K562 (cell line): ENCODE measurements at regions not wholly inside any gene's neighbourhood (a gene's known extent, or its start where the extent isn't known, plus 50 kb on each side); places are given as distances from the start of the nearest gene placed in this dataset.

Source experiments
- ATAC-seq: fragments of 200-7000 bp; cut with Tn5 transposase; 3 replicates; pipeline ENCODE4 v1.9.1; 2020; ENCODE audit warnings: moderate library complexity
- BruUV-seq: library from RNA; stranded (reverse); fragments of 400-500 nt; replicated peaks from 2 replicates; lab custom pipeline; 2021; lab: Mats Ljungman, UMichigan
- CTCF ChIA-PET: fragments of 300-600 bp; formaldehyde crosslinking; extraction: SDS; loops from one replicate; lab custom pipeline; 2021; ENCODE audit warnings: low intra/inter-chr PET ratio; lab: Yijun Ruan, JAX
- POLR2A ChIA-PET: fragments of 300-600, 350-650 bp; sonication (Branson Sonifier 250); formaldehyde crosslinking; extraction: SDS; loops from one replicate; lab custom pipeline; 2021; ENCODE audit warnings: antibody characterized with exemption, inconsistent platforms; lab: Yijun Ruan, JAX
- DNase-seq, 4 experiments: peaks; one replicate each; pipeline versions ENCODE4 v3.0.0 to v3.0.0-alpha.2; 2011 to 2018; ENCODE audit warnings: low spot score in 3 of 4, mixed read lengths in 3 of 4; ENCODE audit errors: extremely low read depth in 1 of 4
- FAIRE-seq: peaks from 2 replicates; lab custom pipeline; 2011; peaks lifted over from hg19 to GRCh38; lab: Jason Lieb, UNC
- H2AFZ ChIP-seq: 2 replicates; pipeline ENCODE4 v1.6.0; 2011; ENCODE audit warnings: low read depth, low read length, control low read depth, inconsistent platforms
- H3K27ac ChIP-seq: fragments of 200-600 bp; 3 replicates; pipeline ENCODE4 v1.8.0; 2011; ENCODE audit warnings: low read depth, mild to moderate bottlenecking, control low read depth, inconsistent platforms, low read length, moderate library complexity, mixed read lengths; ENCODE audit errors: extremely low read depth
- H3K27me3 ChIP-seq, 2 experiments: fragments of 300-600 bp in 1 of 2; 2 replicates in 1 of 2; 3 replicates in 1 of 2; pipeline versions ENCODE4 v1.6.0 to v1.8.0; 2011; ENCODE audit warnings: inconsistent platforms in 2 of 2, low read length in 2 of 2, mild to moderate bottlenecking in 1 of 2, mixed read lengths in 1 of 2, moderate library complexity in 1 of 2; ENCODE audit not compliant: control insufficient read depth in 2 of 2, insufficient read depth in 2 of 2
- H3K36me3 ChIP-seq: fragments of 300-600 bp; 3 replicates; pipeline ENCODE4 v1.8.0; 2011; ENCODE audit warnings: mild to moderate bottlenecking, low read length, inconsistent platforms; ENCODE audit not compliant: control insufficient read depth, insufficient read depth
- H3K4me1 ChIP-seq, 2 experiments: fragments of 200-600 bp in 1 of 2; replicated peaks in 1 of 2; 2 replicates in 1 of 2; 3 replicates in 1 of 2; pipeline versions ENCODE4 v1.5.1 to v1.8.0; 2011; ENCODE audit warnings: inconsistent platforms in 2 of 2, low read length in 2 of 2, mild to moderate bottlenecking in 1 of 2, mixed read lengths in 1 of 2, moderate library complexity in 1 of 2; ENCODE audit not compliant: control insufficient read depth in 2 of 2, insufficient read depth in 2 of 2
- H3K4me2 ChIP-seq: 2 replicates; pipeline ENCODE4 v1.6.1; 2011; ENCODE audit warnings: low read length, control low read depth, inconsistent platforms, mixed read lengths; ENCODE audit not compliant: insufficient read depth
- H3K4me3 ChIP-seq: fragments of 200-600 bp; sonication (generic), shearing (Covaris generic); 2 replicates; pipeline ENCODE4 v1.5.1; 2016; ENCODE audit warnings: control low read depth, inconsistent platforms
- H3K79me2 ChIP-seq: fragments of 200-600 bp; 3 replicates; pipeline ENCODE4 v1.8.0; 2011; ENCODE audit warnings: low read length, inconsistent platforms; ENCODE audit not compliant: control insufficient read depth, insufficient read depth
- H3K9ac ChIP-seq, 2 experiments: 2 replicates each; pipeline versions ENCODE4 v1.6.0 to v1.6.1; 2011; ENCODE audit warnings: low read depth in 2 of 2, low read length in 2 of 2, control low read depth in 1 of 2, inconsistent platforms in 1 of 2, mild to moderate bottlenecking in 1 of 2, mixed read lengths in 1 of 2; ENCODE audit not compliant: insufficient read depth in 1 of 2
- H3K9me1 ChIP-seq: one replicate; pipeline ENCODE4 v1.6.0; 2011; ENCODE audit warnings: inconsistent platforms, mild to moderate bottlenecking, low read length, moderate library complexity; ENCODE audit not compliant: control insufficient read depth, insufficient read depth
- H3K9me3 ChIP-seq: replicated peaks from 2 replicates; pipeline ENCODE4 v1.5.1; 2011; ENCODE audit warnings: low read depth, low read length, inconsistent platforms; ENCODE audit not compliant: control insufficient read depth, insufficient read depth
- H4K20me1 ChIP-seq: replicated peaks from 2 replicates; pipeline ENCODE4 v1.6.1; 2011; ENCODE audit warnings: low read length, inconsistent platforms, mixed read lengths; ENCODE audit not compliant: control insufficient read depth, insufficient read depth
- CBFA2T3 ChIP-seq: fragments of 450-650 bp; IDR thresholded peaks from 2 replicates; pipeline ENCODE4 v1.6.1; 2017
- CXXC5 ChIP-seq: fragments of 250-450 bp; sonication (Bioruptor Pico); IDR thresholded peaks from 2 replicates; pipeline ENCODE4 v1.8.0; 2022; ENCODE audit warnings: inconsistent platforms, mild to moderate bottlenecking, moderate library complexity
- DDX20 ChIP-seq: fragments of 450-650 bp; IDR thresholded peaks from 2 replicates; pipeline ENCODE4 v1.6.1; 2016; ENCODE audit warnings: missing genetic modification characterization, low read depth, mild to moderate bottlenecking, missing compliant biosample characterization, moderate library complexity
- DMBX1 ChIP-seq: fragments of 250-450 bp; sonication (Bioruptor Pico); IDR thresholded peaks from 2 replicates; pipeline ENCODE4 v1.8.0; 2022; ENCODE audit warnings: inconsistent platforms, mild to moderate bottlenecking, moderate library complexity, borderline replicate concordance
- ELF1 ChIP-seq: fragments of 200-800 bp; sonication (Bioruptor generic); IDR thresholded peaks from 2 replicates; pipeline ENCODE4 v1.6.1; 2016; ENCODE audit warnings: missing genetic modification characterization, missing compliant biosample characterization
- MAZ ChIP-seq, 2 experiments: fragments of 450-650 bp in 1 of 2; sonication (generic) in 1 of 2; formaldehyde crosslinking; IDR thresholded peaks in 1 of 2; conservative IDR thresholded peaks in 1 of 2; 2 replicates each; pipeline versions ENCODE4 v1.4.0 to v1.5.0; 2020; ENCODE audit warnings: mild to moderate bottlenecking in 1 of 2, missing genetic modification reagents in 1 of 2
- NEUROD1 ChIP-seq: fragments of 150-350 bp; IDR thresholded peaks from 2 replicates; pipeline ENCODE4 v1.6.1; 2014; ENCODE audit warnings: borderline replicate concordance, low read length, low read depth; ENCODE audit not compliant: partially characterized antibody
- NFIC ChIP-seq: fragments of 450-650 bp; IDR thresholded peaks from 2 replicates; pipeline ENCODE4 v1.6.1; 2017; ENCODE audit warnings: mild to moderate bottlenecking, inconsistent platforms
- NKRF ChIP-seq: fragments of 450-650 bp; IDR thresholded peaks from 2 replicates; pipeline ENCODE4 v1.6.1; 2016; ENCODE audit warnings: borderline replicate concordance
- PHF8 ChIP-seq: fragments of 200-600 bp; sonication (generic); IDR thresholded peaks from 2 replicates; pipeline ENCODE4 v1.6.1; 2012; ENCODE audit warnings: mixed run types, mild to moderate bottlenecking, inconsistent platforms, low read length, moderate library complexity, borderline replicate concordance
- ZNF507 ChIP-seq: conservative IDR thresholded peaks from 2 replicates; pipeline ENCODE4 v1.6.1; 2017; ENCODE audit warnings: missing genetic modification characterization, missing compliant biosample characterization
- ZNF766 ChIP-seq: fragments of 200-800 bp; sonication (Bioruptor generic); conservative IDR thresholded peaks from 2 replicates; pipeline ENCODE4 v1.6.1; 2016; ENCODE audit warnings: missing genetic modification characterization, missing compliant biosample characterization
- WGBS: fragments of 100-300 bp; shearing (Covaris generic); methylation state at CpG from one replicate; pipeline ENCODE4 v1.1.6; 2016; ENCODE audit warnings: low coverage, mixed read lengths; ENCODE audit not compliant: insufficient coverage; ENCODE audit errors: missing lambda C conversion rate; 5-methylcytosine and 5-hydroxymethylcytosine counted together
- in situ Hi-C: fragments of 300-500 bp; cut with MboI; formaldehyde crosslinking; loops from 4 replicates; pipeline ENCODE4 v1.15.0; 2018; ENCODE audit warnings: inconsistent platforms, mixed read lengths
- intact Hi-C: fragments of 100-400 bp; cut with micrococcal nuclease; formaldehyde crosslinking; loops from 2 replicates; pipeline ENCODE4 v1.14.2; 2022

GRCh38 chr1:80924290-80924689, 876.4 kb upstream of the ADGRL2 start (continued):
- TF ChIP-seq MAZ (CRISPR knock-in tag; conservative IDR thresholded peaks at IDR 0.05 in 1 of 2, IDR thresholded peaks at IDR 0.05 in 1 of 2) (no peak), ZNF507 (no peak)

- Histone ChIP-seq H3K4me2 (no peak overlapping the region), H3K79me2 (no peaks in the 10 kb centered on the region), H3K9me3 (no peaks in the 10 kb centered on the region), H3K4me3 (no peak overlapping the region), H4K20me1 (no peaks in the 10 kb centered on the region), H3K27ac (no peak overlapping the region), H2AFZ (no peak overlapping the region), H3K9me1 (no peaks in the 10 kb centered on the region), H3K9ac (no peak overlapping the region), H3K36me3 (no peaks in the 10 kb centered on the region), H3K4me1 (no peaks in the 10 kb centered on the region), H3K27me3 (no peaks in the 10 kb centered on the region)
- no TSS peak for BruUV-seq
- DNase-seq (no peak), FAIRE-seq (no peak), ATAC-seq (no peak)
- ChIA-PET CTCF (no interaction called here), POLR2A (no interaction called here)
- in situ Hi-C loops (no loop called here), intact Hi-C loops (no loop called here)
- no CpG with 5 or more reads among the region's 1 CpG for WGBS
- no peak for TF ChIP-seq PHF8
- no peak for TF ChIP-seq NKRF
- no peak for TF ChIP-seq DMBX1 (CRISPR knock-in tag)
- no peak for TF ChIP-seq DDX20
- no peak for TF ChIP-seq CXXC5 (CRISPR knock-in tag)
- TF ChIP-seq CBFA2T3: no peak
- no peak for TF ChIP-seq NEUROD1
- no peak for TF ChIP-seq NFIC
- no peak for TF ChIP-seq ZNF766 (CRISPR knock-in tag)
- no peak for TF ChIP-seq ELF1 (tag)
These were observed 877.8 kb upstream of the ADGRL2 start for GRCh38 chr1:80922906-80923305.
